ENCODE measurements at regions not wholly inside any gene's neighbourhood (a gene's known extent, or its start where the extent isn't known, plus 50 kb on each side); places are given as distances from the start of the nearest gene placed in this dataset.

GRCh38 chr5:158461240-158461854 lies 602.4 kb upstream of the CLINT1 start (continued):
- no peak for TF ChIP-seq ZNF318 (CRISPR knock-in tag; IDR thresholded peaks at IDR 0.05)
- no peak; the same call in 1 of the 2 replicates for TF ChIP-seq HOXD1 (CRISPR knock-in tag; IDR thresholded peaks at IDR 0.05)
- TF ChIP-seq NONO (IDR thresholded peaks at IDR 0.05) = no peak
- TF ChIP-seq NONO (CRISPR knock-in tag; conservative IDR thresholded peaks at IDR 0.05) = peak; percentile 77
- peak; percentile 42 for TF ChIP-seq ZNF781 (CRISPR knock-in tag; IDR thresholded peaks at IDR 0.05; ENCODE audit: borderline replicate concordance, not compliant biosample characterization)
- TF ChIP-seq SIX4 (CRISPR knock-in tag; IDR thresholded peaks at IDR 0.05) = peak; percentile 80; the same call in 1 of the 2 replicates
- peak; percentile 72 for TF ChIP-seq XRCC5 (optimal IDR thresholded peaks at IDR 0.05; ENCODE audit: low read length)
- peak; percentile 18; the same call in 1 of the 2 replicates for TF ChIP-seq SMC3 (IDR thresholded peaks at IDR 0.05; ENCODE audit: low read length)
- TF ChIP-seq ATF6 (CRISPR knock-in tag; conservative IDR thresholded peaks at IDR 0.05) = no peak
- TF ChIP-seq TMF1 (CRISPR knock-in tag; IDR thresholded peaks at IDR 0.05; ENCODE audit: low read depth) = no peak
- peak; percentile 88; the same call in 1 of the 2 replicates for TF ChIP-seq MTA1 (CRISPR knock-in tag; IDR thresholded peaks at IDR 0.05; ENCODE audit: borderline replicate concordance)
- TF ChIP-seq, protein P1, sequence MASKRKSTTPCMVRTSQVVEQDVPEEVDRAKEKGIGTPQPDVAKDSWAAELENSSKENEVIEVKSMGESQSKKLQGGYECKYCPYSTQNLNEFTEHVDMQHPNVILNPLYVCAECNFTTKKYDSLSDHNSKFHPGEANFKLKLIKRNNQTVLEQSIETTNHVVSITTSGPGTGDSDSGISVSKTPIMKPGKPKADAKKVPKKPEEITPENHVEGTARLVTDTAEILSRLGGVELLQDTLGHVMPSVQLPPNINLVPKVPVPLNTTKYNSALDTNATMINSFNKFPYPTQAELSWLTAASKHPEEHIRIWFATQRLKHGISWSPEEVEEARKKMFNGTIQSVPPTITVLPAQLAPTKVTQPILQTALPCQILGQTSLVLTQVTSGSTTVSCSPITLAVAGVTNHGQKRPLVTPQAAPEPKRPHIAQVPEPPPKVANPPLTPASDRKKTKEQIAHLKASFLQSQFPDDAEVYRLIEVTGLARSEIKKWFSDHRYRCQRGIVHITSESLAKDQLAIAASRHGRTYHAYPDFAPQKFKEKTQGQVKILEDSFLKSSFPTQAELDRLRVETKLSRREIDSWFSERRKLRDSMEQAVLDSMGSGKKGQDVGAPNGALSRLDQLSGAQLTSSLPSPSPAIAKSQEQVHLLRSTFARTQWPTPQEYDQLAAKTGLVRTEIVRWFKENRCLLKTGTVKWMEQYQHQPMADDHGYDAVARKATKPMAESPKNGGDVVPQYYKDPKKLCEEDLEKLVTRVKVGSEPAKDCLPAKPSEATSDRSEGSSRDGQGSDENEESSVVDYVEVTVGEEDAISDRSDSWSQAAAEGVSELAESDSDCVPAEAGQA (IDR thresholded peaks at IDR 0.05; ENCODE audit: low read depth) = no peak
- TF ChIP-seq, protein P1 (CRISPR knock-in tag; IDR thresholded peaks at IDR 0.05; ENCODE audit: borderline replicate concordance) = no peak; the same call in 1 of the 2 replicates
